Trophoblast cell (in vitro differentiated cells and primary cell): ENCODE measurements at regions not wholly inside any gene's neighbourhood (a gene's known extent, or its start where the extent isn't known, plus 50 kb on each side); places are given as distances from the start of the nearest gene placed in this dataset.

ENCODE experiments used
- DNase-seq, 2 donors: peaks; one replicate each; pipeline ENCODE4 v3.0.0-alpha.2; 2016
- H2AFZ ChIP-seq: 2 replicates; pipeline ENCODE4 v1.6.1; 2013; ENCODE audit warnings: low read length, moderate library complexity, mild to moderate bottlenecking; ENCODE audit not compliant: insufficient read depth, poor library complexity
- H2AK5ac ChIP-seq: 2 replicates; pipeline ENCODE4 v1.6.1; 2013; ENCODE audit warnings: mild to moderate bottlenecking, low read length
- H2BK120ac ChIP-seq: 2 replicates; pipeline ENCODE4 v1.6.1; 2013; ENCODE audit warnings: low read length, mild to moderate bottlenecking, moderate library complexity; ENCODE audit not compliant: insufficient read depth, poor library complexity
- H2BK12ac ChIP-seq: 2 replicates; pipeline ENCODE4 v1.6.1; 2013; ENCODE audit warnings: mild to moderate bottlenecking, low read length, moderate library complexity
- H2BK5ac ChIP-seq: 2 replicates; pipeline ENCODE4 v1.6.1; 2013; ENCODE audit warnings: low read length, low read depth, moderate library complexity, mild to moderate bottlenecking; ENCODE audit not compliant: poor library complexity
- H3K14ac ChIP-seq: 2 replicates; pipeline ENCODE4 v1.6.1; 2013; ENCODE audit warnings: mild to moderate bottlenecking, low read length
- H3K18ac ChIP-seq: 2 replicates; pipeline ENCODE4 v1.6.1; 2013; ENCODE audit warnings: mild to moderate bottlenecking, low read length
- H3K23ac ChIP-seq: 2 replicates; pipeline ENCODE4 v1.6.1; 2013; ENCODE audit warnings: low read length
- H3K27ac ChIP-seq: 2 replicates; pipeline ENCODE4 v1.5.1; 2013; ENCODE audit warnings: low read depth, mild to moderate bottlenecking, inconsistent platforms, low read length, moderate library complexity
- H3K27me3 ChIP-seq: 2 replicates; pipeline ENCODE4 v1.6.1; 2013; ENCODE audit warnings: inconsistent platforms, mild to moderate bottlenecking, low read length, moderate library complexity; ENCODE audit not compliant: insufficient read depth
- H3K36me3 ChIP-seq, 2 experiments: 1 replicate in 1 of 2; 2 replicates in 1 of 2; pipeline ENCODE4 v1.6.1; 2013; ENCODE audit warnings: low read length in 2 of 2, mild to moderate bottlenecking in 2 of 2, moderate library complexity in 1 of 2; ENCODE audit not compliant: insufficient read depth in 2 of 2, control insufficient read depth in 1 of 2
- H3K4ac ChIP-seq: 2 replicates; pipeline ENCODE4 v1.6.1; 2013; ENCODE audit warnings: low read depth, mild to moderate bottlenecking, low read length, moderate library complexity
- H3K4me1 ChIP-seq, 2 experiments: 1 replicate in 1 of 2; 2 replicates in 1 of 2; pipeline ENCODE4 v1.6.1; 2013; ENCODE audit warnings: low read length in 2 of 2, mild to moderate bottlenecking in 2 of 2, moderate library complexity in 1 of 2; ENCODE audit not compliant: insufficient read depth in 2 of 2, control insufficient read depth in 1 of 2
- H3K4me2 ChIP-seq: 2 replicates; pipeline ENCODE4 v1.6.1; 2013; ENCODE audit warnings: inconsistent platforms, mild to moderate bottlenecking, low read length, moderate library complexity
- H3K4me3 ChIP-seq: 2 replicates; pipeline ENCODE4 v1.5.1; 2013; ENCODE audit warnings: mild to moderate bottlenecking, low read depth, low read length, inconsistent platforms
- H3K79me1 ChIP-seq: one replicate; pipeline ENCODE4 v1.6.1; 2013; ENCODE audit warnings: low read length
- H3K79me2 ChIP-seq: 2 replicates; pipeline ENCODE4 v1.6.1; 2013; ENCODE audit warnings: low read length, mild to moderate bottlenecking; ENCODE audit not compliant: control insufficient read depth, insufficient read depth, poor library complexity
- H3K9ac ChIP-seq: 2 replicates; pipeline ENCODE4 v1.6.1; 2013; ENCODE audit warnings: mild to moderate bottlenecking, low read length
- H3K9me3 ChIP-seq: 2 replicates; pipeline ENCODE4 v1.6.1; 2013; ENCODE audit warnings: low read depth, mild to moderate bottlenecking, control low read depth, inconsistent platforms, low read length; ENCODE audit not compliant: insufficient read depth
- H4K12ac ChIP-seq: 2 replicates; pipeline ENCODE4 v1.6.1; 2013; ENCODE audit warnings: low read depth, mild to moderate bottlenecking, low read length, moderate library complexity
- H4K8ac ChIP-seq: 2 replicates; pipeline ENCODE4 v1.6.1; 2013; ENCODE audit warnings: low read depth, mild to moderate bottlenecking, low read length, moderate library complexity
- H4K91ac ChIP-seq: one replicate; pipeline ENCODE4 v1.6.1; 2013; ENCODE audit warnings: low read depth, mild to moderate bottlenecking, low read length, moderate library complexity
- WGBS: extraction: QIAGEN DNeasy Blood & Tissue Kit; methylation state at CpG from one replicate; pipeline ENCODE4 v1.1.7; 2013; ENCODE audit warnings: missing lambda C conversion rate; ENCODE audit not compliant: insufficient read length, insufficient coverage; ENCODE audit errors: extremely low coverage; 5-methylcytosine and 5-hydroxymethylcytosine counted together

- no peak for DNase-seq
Measured at GRCh38 chr6:81049425-81050042, 702.9 kb downstream of the TENT5A start.

DNA sequence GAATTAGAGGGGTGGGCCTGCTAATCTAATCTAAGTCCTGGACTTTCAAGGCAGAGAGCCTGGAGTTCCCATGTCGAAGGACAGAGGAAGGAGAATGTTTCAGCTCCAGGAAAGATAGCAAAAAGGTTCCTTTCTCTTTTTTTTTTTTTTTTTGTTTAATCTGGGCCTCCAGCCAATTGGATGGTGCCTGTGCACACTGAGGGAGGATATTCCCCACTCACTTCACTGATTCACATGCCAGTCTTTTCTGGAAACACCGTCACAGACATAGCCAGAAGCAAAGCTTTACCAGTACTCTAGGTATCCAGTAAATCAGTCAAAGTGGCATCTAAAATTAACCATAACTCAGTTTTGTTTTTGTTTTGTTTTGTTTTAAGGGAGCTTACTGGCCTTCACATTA lies 721.1 kb downstream of the TENT5A start:
- Histone ChIP-seq H3K79me2 (no peaks in the 10 kb centered on the region), H2AK5ac (no peak overlapping the region), H3K14ac (no peak overlapping the region), H3K36me3 (no peaks in the 10 kb centered on the region), H2BK120ac (no peak overlapping the region), H3K4me2 (no peak overlapping the region), H3K9me3 (no peaks in the 10 kb centered on the region), H3K18ac (no peak overlapping the region), H4K8ac (no peak overlapping the region), H2BK5ac (no peak overlapping the region), H4K12ac (no peak overlapping the region), H3K79me1 (no peaks in the 10 kb centered on the region), H3K4ac (no peak overlapping the region), H4K91ac (no peak overlapping the region), H3K27ac (no peak overlapping the region), H3K23ac (no peak overlapping the region), H3K9ac (no peak overlapping the region), H2AFZ (no peak overlapping the region), H3K4me1 (no peaks in the 10 kb centered on the region), H3K4me3 (no peak overlapping the region), H2BK12ac (no peak overlapping the region), H3K27me3 (no peaks in the 10 kb centered on the region)
- no peak for DNase-seq
- WGBS: no CpG with 5 or more reads among the region's 2 CpGs

More at GRCh38 chr6:81049425-81050042, 702.9 kb downstream of the TENT5A start:
- Histone ChIP-seq H3K18ac (no peak overlapping the region), H3K79me1 (no peaks in the 10 kb centered on the region), H3K27me3 (no peaks in the 10 kb centered on the region), H3K4me3 (no peak overlapping the region), H4K8ac (no peak overlapping the region), H4K12ac (no peak overlapping the region), H3K79me2 (no peaks in the 10 kb centered on the region), H2BK120ac (no peak overlapping the region), H3K9me3 (no peaks in the 10 kb centered on the region), H2AFZ (no peak overlapping the region), H3K4me2 (no peak overlapping the region), H3K9ac (no peak overlapping the region), H2BK12ac (no peak overlapping the region), H3K14ac (no peak overlapping the region), H3K4me1 (no peaks in the 10 kb centered on the region), H4K91ac (no peak overlapping the region), H3K23ac (no peak overlapping the region), H3K27ac (no peak overlapping the region), H3K4ac (no peak overlapping the region), H3K36me3 (no peaks in the 10 kb centered on the region), H2AK5ac (no peak overlapping the region), H2BK5ac (no peak overlapping the region)
- WGBS: no CpG with 5 or more reads among the region's 2 CpGs

DNA sequence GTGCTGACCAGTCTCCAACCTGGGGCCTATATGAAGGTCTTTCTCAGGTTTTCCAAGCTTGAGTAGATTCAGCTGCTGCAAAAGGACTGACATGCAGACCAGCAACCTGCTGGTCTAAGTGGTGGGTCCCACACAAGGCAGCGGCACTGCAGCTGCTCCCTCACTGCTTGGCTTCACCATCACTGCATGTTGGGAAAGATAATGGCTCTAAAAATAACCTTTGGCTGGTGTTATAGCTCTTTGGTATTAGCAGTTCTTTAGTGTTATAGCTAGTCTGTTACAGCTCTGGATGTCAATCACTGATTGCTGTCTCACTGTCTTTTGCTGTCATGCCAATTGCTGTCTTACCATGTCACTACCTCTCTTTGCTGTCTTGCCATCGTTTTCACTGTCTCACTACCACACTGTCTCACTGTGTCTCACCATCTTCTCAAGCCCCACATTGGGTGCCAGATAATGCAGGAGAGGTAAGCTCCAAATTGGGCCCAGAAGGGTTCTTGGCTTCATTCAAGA lies 726.4 kb downstream of the TENT5A start:
- H3K9me3 ChIP-seq: peaks cover 9% of the 10 kb centered on the region
- no peak overlapping the region for H3K4ac ChIP-seq
- DNase-seq: no peak
- H3K4me3 ChIP-seq: no peak overlapping the region
- no peak overlapping the region for H4K8ac ChIP-seq
- no peak overlapping the region for H2AFZ ChIP-seq
- no peak overlapping the region for H3K23ac ChIP-seq
- no peak overlapping the region for H4K12ac ChIP-seq
- no peaks in the 10 kb centered on the region for H3K79me2 ChIP-seq
- H2AK5ac ChIP-seq: no peak overlapping the region
- no peak overlapping the region for H3K9ac ChIP-seq
- no peak overlapping the region for H2BK12ac ChIP-seq
- H2BK120ac ChIP-seq: no peak overlapping the region
- no peaks in the 10 kb centered on the region for H3K27me3 ChIP-seq
- no peak overlapping the region for H2BK5ac ChIP-seq
- no peak overlapping the region for H3K4me2 ChIP-seq
- no peak overlapping the region for H4K91ac ChIP-seq
- no peak overlapping the region for H3K18ac ChIP-seq
- no peak overlapping the region for H3K14ac ChIP-seq
- H3K79me1 ChIP-seq: no peaks in the 10 kb centered on the region
- no peaks in the 10 kb centered on the region for H3K4me1 ChIP-seq
- WGBS: no CpG with 5 or more reads among the region's 2 CpGs
- H3K36me3 ChIP-seq: peaks cover 0 to 2% of the 10 kb centered on the region in 2 experiments
- H3K27ac ChIP-seq: no peak overlapping the region

DNA sequence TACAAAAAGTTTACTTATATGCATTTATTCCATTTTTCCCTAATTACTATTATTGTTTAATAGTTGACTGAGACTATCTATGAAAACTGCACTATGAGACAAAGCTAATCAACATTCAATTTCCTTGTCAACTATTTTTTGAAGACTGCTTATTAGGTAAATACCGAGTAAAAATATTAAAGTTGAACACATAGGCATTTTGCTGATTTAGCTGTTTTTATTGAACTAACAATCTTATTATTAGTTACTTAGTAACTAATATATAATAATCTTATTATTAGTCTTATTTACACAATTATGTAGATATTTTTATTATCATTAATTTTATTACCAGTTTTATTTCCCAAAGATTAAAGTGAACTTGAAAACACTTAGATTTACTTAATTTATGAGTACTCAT lies 728.8 kb downstream of the TENT5A start:
- Histone ChIP-seq H4K12ac (no peak overlapping the region), H3K36me3 (peaks cover 0 to 2% of the 10 kb centered on the region in 2 experiments), H2BK5ac (no peak overlapping the region), H3K4me2 (no peak overlapping the region), H3K4me1 (no peaks in the 10 kb centered on the region), H3K79me1 (no peaks in the 10 kb centered on the region), H3K14ac (no peak overlapping the region), H2AK5ac (no peak overlapping the region), H3K23ac (no peak overlapping the region), H3K79me2 (no peaks in the 10 kb centered on the region), H3K4ac (no peak overlapping the region), H3K9ac (no peak overlapping the region), H3K27ac (no peak overlapping the region), H3K18ac (no peak overlapping the region), H4K91ac (no peak overlapping the region), H4K8ac (no peak overlapping the region), H3K4me3 (no peak overlapping the region), H2BK120ac (no peak overlapping the region), H2BK12ac (no peak overlapping the region), H2AFZ (no peak overlapping the region), H3K27me3 (no peaks in the 10 kb centered on the region), H3K9me3 (peaks cover 9% of the 10 kb centered on the region)
- WGBS: no CpG with 5 or more reads among the region's 1 CpG
- no peak for DNase-seq
